HCT116 (cell line): ENCODE measurements at regions not wholly inside any gene's neighbourhood (a gene's known extent, or its start where the extent isn't known, plus 50 kb on each side); places are given as distances from the start of the nearest gene placed in this dataset.

Experiments
- ATAC-seq: fragments of 200-7000 bp; cut with Tn5 transposase; 2 replicates; pipeline ENCODE4 v1.9.1; 2020; ENCODE audit warnings: mild to moderate bottlenecking, moderate library complexity
- BruUV-seq: library from RNA; stranded (reverse); fragments of 400-500 nt; replicated peaks from 2 replicates; lab custom pipeline; 2021; lab: Mats Ljungman, UMichigan
- CTCF ChIA-PET: fragments of 300-600 bp; sonication (Branson Sonifier 250); formaldehyde crosslinking; loops from one replicate; lab custom pipeline; 2021; ENCODE audit warnings: antibody characterized with exemption; lab: Charles Lee
- POLR2A ChIA-PET: fragments of 300-600, 350-600 bp; sonication (Branson Sonifier 250); formaldehyde crosslinking; loops from one replicate; lab custom pipeline; 2021; ENCODE audit warnings: antibody characterized with exemption; lab: Charles Lee
- RAD21 ChIA-PET, 2 experiments: fragments of 300-600 bp; sonication (Branson Sonifier 250); formaldehyde crosslinking; loops; one replicate each; lab custom pipeline; 2023; ENCODE audit warnings: low total read pairs in 2 of 2; ENCODE audit not compliant: uncharacterized antibody in 2 of 2, unreplicated experiment in 2 of 2, low non-redundant PET in 1 of 2; lab: Charles Lee
- DNase-seq: peaks from one replicate; pipeline ENCODE4 v3.0.0-alpha.2; 2010; ENCODE audit warnings: low read depth, low spot score
- H2AFZ ChIP-seq: fragments of 200-600 bp; shearing (Covaris generic), sonication (generic); 2 replicates; pipeline ENCODE4 v1.6.1; 2017; ENCODE audit warnings: low read depth, mixed run types, mixed read lengths, antibody characterized with exemption, low read length; ENCODE audit not compliant: poor library complexity, severe bottlenecking
- H3K27ac ChIP-seq: 2 replicates; pipeline ENCODE4 v1.5.1; 2012; ENCODE audit warnings: low read depth, low read length
- H3K27me3 ChIP-seq: fragments of 200-600 bp; sonication (generic); 2 replicates; pipeline ENCODE4 v1.6.1; 2016; ENCODE audit warnings: mixed run types, low read length, mixed read lengths; ENCODE audit not compliant: insufficient read depth
- H3K36me3 ChIP-seq, 2 experiments: fragments of 200-500 bp in 1 of 2; fragments of 200-600 bp in 1 of 2; sonication (Bioruptor generic) in 1 of 2; sonication (generic) in 1 of 2; 2 replicates each; pipeline versions ENCODE4 v1.5.1 to v1.6.1; 2014 to 2016; ENCODE audit warnings: low read length in 2 of 2, inconsistent platforms in 1 of 2, mixed read lengths in 1 of 2, mixed run types in 1 of 2; ENCODE audit not compliant: insufficient read depth in 2 of 2, control insufficient read depth in 1 of 2
- H3K4me1 ChIP-seq, 2 experiments: fragments of 200-600 bp in 1 of 2; sonication (generic) in 1 of 2; 2 replicates each; pipeline versions ENCODE4 v1.5.1 to v1.6.1; 2012 to 2017; ENCODE audit warnings: low read length in 2 of 2, inconsistent platforms in 1 of 2, mild to moderate bottlenecking in 1 of 2, mixed read lengths in 1 of 2, mixed run types in 1 of 2, moderate library complexity in 1 of 2; ENCODE audit not compliant: insufficient read depth in 2 of 2, control insufficient read depth in 1 of 2
- H3K4me2 ChIP-seq: fragments of 200-600 bp; sonication (generic); 2 replicates; pipeline ENCODE4 v1.6.1; 2017; ENCODE audit warnings: mixed run types, low read length, mixed read lengths
- H3K4me3 ChIP-seq, 2 experiments: fragments of 200-600 bp in 1 of 2; sonication (generic) in 1 of 2; replicated peaks in 1 of 2; 2 replicates each; pipeline ENCODE4 v1.5.1; 2011 to 2016; ENCODE audit warnings: low read length in 2 of 2, control low read depth in 1 of 2, low read depth in 1 of 2, mild to moderate bottlenecking in 1 of 2, mixed read lengths in 1 of 2, mixed run types in 1 of 2
- H3K79me2 ChIP-seq: fragments of 200-600 bp; sonication (generic); 2 replicates; pipeline ENCODE4 v1.6.1; 2017; ENCODE audit warnings: mild to moderate bottlenecking, mixed run types, low read length, moderate library complexity, mixed read lengths; ENCODE audit not compliant: insufficient read depth
- H3K9ac ChIP-seq: fragments of 200-600 bp; sonication (generic); 2 replicates; pipeline ENCODE4 v1.6.1; 2016; ENCODE audit warnings: low read length, mixed read lengths
- H3K9me2 ChIP-seq: fragments of 200-600 bp; sonication (generic), shearing (Covaris generic); 2 replicates; pipeline ENCODE4 v1.6.1; 2017; ENCODE audit warnings: mixed run types, mild to moderate bottlenecking, moderate library complexity; ENCODE audit not compliant: insufficient read depth
- H3K9me3 ChIP-seq, 2 experiments: fragments of 200-500 bp in 1 of 2; fragments of 200-600 bp in 1 of 2; sonication (Bioruptor generic) in 1 of 2; sonication (generic) in 1 of 2; 2 replicates each; pipeline ENCODE4 v1.6.1; 2014 to 2017; ENCODE audit warnings: low read length in 2 of 2, mixed read lengths in 2 of 2, inconsistent platforms in 1 of 2, low read depth in 1 of 2, mild to moderate bottlenecking in 1 of 2, mixed run types in 1 of 2, moderate library complexity in 1 of 2; ENCODE audit not compliant: control insufficient read depth in 1 of 2, insufficient read depth in 1 of 2
- H4K20me1 ChIP-seq: fragments of 200-600 bp; sonication (generic), shearing (Covaris generic); 2 replicates; pipeline ENCODE4 v1.6.1; 2017; ENCODE audit warnings: mixed run types, mild to moderate bottlenecking, moderate library complexity; ENCODE audit not compliant: insufficient read depth
- CEBPB ChIP-seq: IDR thresholded peaks from 2 replicates; pipeline ENCODE4 v1.6.1; 2012; ENCODE audit warnings: low read depth
- ELF1 ChIP-seq: IDR thresholded peaks from 2 replicates; pipeline ENCODE4 v1.6.1; 2012; ENCODE audit warnings: low read depth, borderline replicate concordance
- EZH2 ChIP-seq: fragments of 200-600 bp; sonication (generic); IDR thresholded peaks from 2 replicates; pipeline ENCODE4 v1.6.1; 2017; ENCODE audit warnings: antibody characterized with exemption, mixed run types
- EZH2phosphoT487 ChIP-seq: fragments of 200-600 bp; IDR thresholded peaks from 2 replicates; pipeline ENCODE4 v1.6.1; 2018; ENCODE audit warnings: antibody characterized with exemption, borderline replicate concordance
- FOSL1 ChIP-seq: IDR thresholded peaks from 2 replicates; pipeline ENCODE4 v1.6.1; 2012; ENCODE audit warnings: low read depth
- POLR2A ChIP-seq: IDR thresholded peaks from 2 replicates; pipeline ENCODE4 v1.7.0; 2011; ENCODE audit warnings: borderline replicate concordance; ENCODE audit not compliant: insufficient read depth, insufficient read length; ENCODE audit errors: extremely low read depth
- RAD21 ChIP-seq: IDR thresholded peaks from 2 replicates; pipeline ENCODE4 v1.6.1; 2012; ENCODE audit warnings: low read depth, mild to moderate bottlenecking
- SIN3A ChIP-seq: IDR thresholded peaks from 2 replicates; pipeline ENCODE4 v1.6.1; 2012; ENCODE audit warnings: low read depth
- SRF ChIP-seq: IDR thresholded peaks from 2 replicates; pipeline ENCODE4 v1.6.1; 2012; ENCODE audit warnings: low read depth
- ZFX ChIP-seq: fragments of 450-650 bp; IDR thresholded peaks from 2 replicates; pipeline ENCODE4 v1.6.1; 2017
- intact Hi-C: fragments of 100-400 bp; cut with micrococcal nuclease; formaldehyde crosslinking; loops from 2 replicates; pipeline ENCODE4 v1.10.0; 2022
- TF ChIP-seq, protein P1 (sequence below), 3 experiments: fragments of 200-600 bp in 1 of 3; sonication (generic) in 1 of 3; IDR thresholded peaks in 2 of 3; conservative IDR thresholded peaks in 1 of 3; 2 replicates each; pipeline ENCODE4 v1.5.1; 2012 to 2017; ENCODE audit warnings: low read depth in 2 of 3, low read length in 2 of 3, antibody characterized with exemption in 1 of 3, borderline replicate concordance in 1 of 3, control low read depth in 1 of 3, mild to moderate bottlenecking in 1 of 3, mixed read lengths in 1 of 3, mixed run types in 1 of 3, moderate library complexity in 1 of 3; ENCODE audit not compliant: insufficient read depth in 1 of 3
- TF ChIP-seq, protein P2 (sequence below): IDR thresholded peaks from 2 replicates; pipeline ENCODE4 v1.6.1; 2012
- TF ChIP-seq, protein P3 (sequence below): IDR thresholded peaks from 2 replicates; pipeline ENCODE4 v1.6.1; 2012
- TF ChIP-seq, protein P4 (sequence below): IDR thresholded peaks from 2 replicates; pipeline ENCODE4 v1.6.1; 2011; ENCODE audit warnings: mild to moderate bottlenecking, low read length, moderate library complexity; ENCODE audit not compliant: insufficient replicate concordance; ENCODE audit errors: extremely low read depth

DNA sequence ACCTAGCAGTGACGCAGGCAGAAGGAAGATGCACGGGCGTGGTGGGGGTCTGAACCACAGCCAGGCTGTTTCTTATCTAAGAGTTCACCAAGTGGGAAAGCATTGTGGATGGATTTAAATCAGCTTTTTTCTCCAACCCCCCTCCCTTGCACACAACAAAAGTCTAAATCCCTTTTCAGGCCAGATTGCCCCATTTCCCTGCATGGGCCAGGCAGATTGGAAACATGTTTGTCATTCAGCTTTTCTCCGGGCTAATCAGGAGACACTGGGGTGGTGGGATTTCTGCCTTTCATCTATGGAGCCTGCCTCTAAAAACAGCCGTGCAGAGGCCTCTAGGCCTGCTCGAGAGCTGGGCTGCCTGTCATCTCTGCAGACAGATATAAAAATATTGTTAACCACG lies 166.3 kb upstream of the LEF1 start:
- no peak for DNase-seq
- Histone ChIP-seq H3K79me2 (no peaks in the 10 kb centered on the region), H3K9ac (no peak overlapping the region), H3K4me2 (no peak overlapping the region), H3K4me1 (no peaks in the 10 kb centered on the region), H3K36me3 (no peaks in the 10 kb centered on the region), H4K20me1 (no peaks in the 10 kb centered on the region), H3K27ac (no peak overlapping the region), H3K4me3 (no peak overlapping the region), H3K9me2 (no peaks in the 10 kb centered on the region), H3K9me3 (no peaks in the 10 kb centered on the region), H2AFZ (no peak overlapping the region), H3K27me3 (peaks cover 20% of the 10 kb centered on the region; the same call in 1 of the 2 replicates)
- ChIA-PET CTCF (no interaction called here), RAD21 (no interaction called here), POLR2A (no interaction called here)
- no peak for ATAC-seq
- BruUV-seq = no TSS peak
- TF ChIP-seq, protein P1, sequence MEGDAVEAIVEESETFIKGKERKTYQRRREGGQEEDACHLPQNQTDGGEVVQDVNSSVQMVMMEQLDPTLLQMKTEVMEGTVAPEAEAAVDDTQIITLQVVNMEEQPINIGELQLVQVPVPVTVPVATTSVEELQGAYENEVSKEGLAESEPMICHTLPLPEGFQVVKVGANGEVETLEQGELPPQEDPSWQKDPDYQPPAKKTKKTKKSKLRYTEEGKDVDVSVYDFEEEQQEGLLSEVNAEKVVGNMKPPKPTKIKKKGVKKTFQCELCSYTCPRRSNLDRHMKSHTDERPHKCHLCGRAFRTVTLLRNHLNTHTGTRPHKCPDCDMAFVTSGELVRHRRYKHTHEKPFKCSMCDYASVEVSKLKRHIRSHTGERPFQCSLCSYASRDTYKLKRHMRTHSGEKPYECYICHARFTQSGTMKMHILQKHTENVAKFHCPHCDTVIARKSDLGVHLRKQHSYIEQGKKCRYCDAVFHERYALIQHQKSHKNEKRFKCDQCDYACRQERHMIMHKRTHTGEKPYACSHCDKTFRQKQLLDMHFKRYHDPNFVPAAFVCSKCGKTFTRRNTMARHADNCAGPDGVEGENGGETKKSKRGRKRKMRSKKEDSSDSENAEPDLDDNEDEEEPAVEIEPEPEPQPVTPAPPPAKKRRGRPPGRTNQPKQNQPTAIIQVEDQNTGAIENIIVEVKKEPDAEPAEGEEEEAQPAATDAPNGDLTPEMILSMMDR (IDR thresholded peaks at IDR 0.05 in 2 of 3, conservative IDR thresholded peaks at IDR 0.05 in 1 of 3; ENCODE audit: borderline replicate concordance in 1 of 3, insufficient read depth in 1 of 3, low read depth in 2 of 3, low read length in 2 of 3) = no peak
- TF ChIP-seq ZFX (no peak), RAD21 (no peak), FOSL1 (no peak), EZH2 (no peak), EZH2phosphoT487 (no peak), SRF (no peak), CEBPB (no peak), POLR2A (no peak), ELF1 (no peak), SIN3A (no peak)
- TF ChIP-seq, protein P2, sequence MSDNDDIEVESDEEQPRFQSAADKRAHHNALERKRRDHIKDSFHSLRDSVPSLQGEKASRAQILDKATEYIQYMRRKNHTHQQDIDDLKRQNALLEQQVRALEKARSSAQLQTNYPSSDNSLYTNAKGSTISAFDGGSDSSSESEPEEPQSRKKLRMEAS = no peak
- TF ChIP-seq, protein P3, sequence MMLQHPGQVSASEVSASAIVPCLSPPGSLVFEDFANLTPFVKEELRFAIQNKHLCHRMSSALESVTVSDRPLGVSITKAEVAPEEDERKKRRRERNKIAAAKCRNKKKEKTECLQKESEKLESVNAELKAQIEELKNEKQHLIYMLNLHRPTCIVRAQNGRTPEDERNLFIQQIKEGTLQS = no peak
- TF ChIP-seq, protein P4, sequence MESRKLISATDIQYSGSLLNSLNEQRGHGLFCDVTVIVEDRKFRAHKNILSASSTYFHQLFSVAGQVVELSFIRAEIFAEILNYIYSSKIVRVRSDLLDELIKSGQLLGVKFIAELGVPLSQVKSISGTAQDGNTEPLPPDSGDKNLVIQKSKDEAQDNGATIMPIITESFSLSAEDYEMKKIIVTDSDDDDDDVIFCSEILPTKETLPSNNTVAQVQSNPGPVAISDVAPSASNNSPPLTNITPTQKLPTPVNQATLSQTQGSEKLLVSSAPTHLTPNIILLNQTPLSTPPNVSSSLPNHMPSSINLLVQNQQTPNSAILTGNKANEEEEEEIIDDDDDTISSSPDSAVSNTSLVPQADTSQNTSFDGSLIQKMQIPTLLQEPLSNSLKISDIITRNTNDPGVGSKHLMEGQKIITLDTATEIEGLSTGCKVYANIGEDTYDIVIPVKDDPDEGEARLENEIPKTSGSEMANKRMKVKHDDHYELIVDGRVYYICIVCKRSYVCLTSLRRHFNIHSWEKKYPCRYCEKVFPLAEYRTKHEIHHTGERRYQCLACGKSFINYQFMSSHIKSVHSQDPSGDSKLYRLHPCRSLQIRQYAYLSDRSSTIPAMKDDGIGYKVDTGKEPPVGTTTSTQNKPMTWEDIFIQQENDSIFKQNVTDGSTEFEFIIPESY = no peak
- intact Hi-C loops = no loop called here
